SK-N-SH (cell line): ENCODE measurements at regions not wholly inside any gene's neighbourhood (a gene's known extent, or its start where the extent isn't known, plus 50 kb on each side); places are given as distances from the start of the nearest gene placed in this dataset.

Experiments
- CHD2 ChIP-seq: fragments of 150-350 bp; IDR thresholded peaks from 2 replicates; pipeline ENCODE4 v1.6.1; 2018; ENCODE audit warnings: low read length; ENCODE audit not compliant: partially characterized antibody
- EP300 ChIP-seq, 2 experiments: IDR thresholded peaks; 2 replicates each; pipeline versions ENCODE4 v1.4.0 to v1.6.1; 2012; ENCODE audit warnings: borderline replicate concordance in 1 of 2, low read depth in 1 of 2, low read length in 1 of 2
- EZH2phosphoT487 ChIP-seq: fragments of 200-600 bp; sonication (generic); IDR thresholded peaks from 2 replicates; pipeline ENCODE4 v1.6.1; 2017; ENCODE audit warnings: low read depth, mixed run types, mild to moderate bottlenecking, antibody characterized with exemption, moderate library complexity, borderline replicate concordance
- GABPA ChIP-seq: IDR thresholded peaks from 2 replicates; pipeline ENCODE4 v1.4.0; 2012; ENCODE audit warnings: low read depth, mild to moderate bottlenecking
- NFIC ChIP-seq: IDR thresholded peaks from 2 replicates; pipeline ENCODE4 v1.4.0; 2012; ENCODE audit warnings: borderline replicate concordance
- POLR2AphosphoS5 ChIP-seq: IDR thresholded peaks from 2 replicates; pipeline ENCODE4 v1.6.1; 2012; ENCODE audit warnings: low read depth, low read length
- TF ChIP-seq, protein P1 (sequence below): fragments of 200-600 bp; sonication (generic); IDR thresholded peaks from 2 replicates; pipeline ENCODE4 v1.6.1; 2017; ENCODE audit warnings: antibody characterized with exemption, mild to moderate bottlenecking, moderate library complexity

DNA sequence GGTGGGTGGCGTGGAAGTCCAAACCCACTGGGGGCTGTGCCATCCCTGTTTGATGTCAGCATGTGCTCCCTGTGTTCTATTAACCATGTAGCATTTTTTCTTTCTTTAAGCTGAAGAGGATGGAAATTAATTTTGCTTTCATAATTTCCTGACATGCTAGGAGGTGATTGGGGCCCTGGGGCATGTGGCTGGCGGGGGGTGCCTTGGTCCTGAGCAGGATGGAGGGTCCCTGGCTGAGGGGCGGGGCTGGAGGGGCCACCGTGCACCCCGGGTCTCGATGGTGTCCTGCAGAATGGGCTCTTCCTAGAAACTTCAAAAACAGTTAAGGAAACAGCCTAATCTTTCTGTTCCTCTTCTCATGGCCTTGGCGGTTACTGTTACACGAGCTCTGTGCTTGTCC is 69.3 kb upstream of the IRX4 start:
- TF ChIP-seq NFIC, result no peak
- TF ChIP-seq, protein P1, sequence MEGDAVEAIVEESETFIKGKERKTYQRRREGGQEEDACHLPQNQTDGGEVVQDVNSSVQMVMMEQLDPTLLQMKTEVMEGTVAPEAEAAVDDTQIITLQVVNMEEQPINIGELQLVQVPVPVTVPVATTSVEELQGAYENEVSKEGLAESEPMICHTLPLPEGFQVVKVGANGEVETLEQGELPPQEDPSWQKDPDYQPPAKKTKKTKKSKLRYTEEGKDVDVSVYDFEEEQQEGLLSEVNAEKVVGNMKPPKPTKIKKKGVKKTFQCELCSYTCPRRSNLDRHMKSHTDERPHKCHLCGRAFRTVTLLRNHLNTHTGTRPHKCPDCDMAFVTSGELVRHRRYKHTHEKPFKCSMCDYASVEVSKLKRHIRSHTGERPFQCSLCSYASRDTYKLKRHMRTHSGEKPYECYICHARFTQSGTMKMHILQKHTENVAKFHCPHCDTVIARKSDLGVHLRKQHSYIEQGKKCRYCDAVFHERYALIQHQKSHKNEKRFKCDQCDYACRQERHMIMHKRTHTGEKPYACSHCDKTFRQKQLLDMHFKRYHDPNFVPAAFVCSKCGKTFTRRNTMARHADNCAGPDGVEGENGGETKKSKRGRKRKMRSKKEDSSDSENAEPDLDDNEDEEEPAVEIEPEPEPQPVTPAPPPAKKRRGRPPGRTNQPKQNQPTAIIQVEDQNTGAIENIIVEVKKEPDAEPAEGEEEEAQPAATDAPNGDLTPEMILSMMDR, result no peak
- TF ChIP-seq EZH2phosphoT487, result no peak
- TF ChIP-seq EP300 (IDR thresholded peaks at IDR 0.05; ENCODE audit: borderline replicate concordance in 1 of 2, low read depth in 1 of 2, low read length in 1 of 2), result no peak
- TF ChIP-seq GABPA, result no peak
- no peak for TF ChIP-seq POLR2AphosphoS5
- TF ChIP-seq CHD2, result no peak
